HG03045 (cell line): ENCODE measurements at regions not wholly inside any gene's neighbourhood (a gene's known extent, or its start where the extent isn't known, plus 50 kb on each side); places are given as distances from the start of the nearest gene placed in this dataset.
"Not testable (repeated sequence)": the region's sequence is repeated elsewhere in the genome, so short reads cannot be mapped to it uniquely, and the experiment has no call there.

Source experiments
- ATAC-seq: cut with Tn5 transposase; IDR thresholded peaks from one replicate; pipeline ENCODE4 v1.9.1; 2021; ENCODE audit warnings: mild to moderate bottlenecking, moderate library complexity; ENCODE audit not compliant: unreplicated experiment

DNA sequence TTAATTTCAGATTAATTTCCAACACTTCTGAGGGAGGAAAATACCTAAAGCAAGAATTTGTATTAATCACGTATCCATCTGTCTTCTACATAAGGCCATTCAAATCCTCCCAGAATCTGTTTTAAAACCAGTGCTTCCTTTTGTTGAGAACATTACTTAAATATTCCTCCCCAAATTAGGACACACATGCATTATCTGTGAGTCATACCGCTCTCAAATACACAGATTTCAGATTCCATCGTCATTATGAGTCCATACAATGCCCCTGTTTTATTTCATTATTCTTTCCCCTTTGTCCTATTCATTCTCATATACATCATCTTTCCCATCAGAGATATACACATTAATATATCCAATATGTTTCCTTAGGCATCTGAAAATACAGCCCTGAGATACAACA, 57.3 kb upstream of the PRSS12 start:
- no peak for ATAC-seq

DNA sequence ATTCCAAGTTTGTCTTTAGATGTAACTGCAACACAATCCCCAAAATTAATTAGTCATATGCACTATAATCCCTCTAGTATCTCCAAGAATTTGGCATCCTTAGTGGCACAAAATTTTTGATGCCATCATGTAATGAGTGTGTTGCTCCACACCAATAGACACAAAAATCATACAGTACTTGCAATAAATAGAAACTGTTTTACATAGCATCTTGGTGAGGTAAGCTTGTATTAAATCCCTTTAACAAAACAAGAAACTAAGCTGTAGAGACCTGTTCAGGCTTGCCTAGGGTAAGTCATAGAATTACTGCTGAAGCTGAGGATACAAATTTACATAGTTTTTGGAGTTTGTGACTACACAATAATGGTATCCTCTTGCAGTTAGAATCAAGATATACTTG, 64.5 kb upstream of the PRSS12 start:
- no peak for ATAC-seq

DNA sequence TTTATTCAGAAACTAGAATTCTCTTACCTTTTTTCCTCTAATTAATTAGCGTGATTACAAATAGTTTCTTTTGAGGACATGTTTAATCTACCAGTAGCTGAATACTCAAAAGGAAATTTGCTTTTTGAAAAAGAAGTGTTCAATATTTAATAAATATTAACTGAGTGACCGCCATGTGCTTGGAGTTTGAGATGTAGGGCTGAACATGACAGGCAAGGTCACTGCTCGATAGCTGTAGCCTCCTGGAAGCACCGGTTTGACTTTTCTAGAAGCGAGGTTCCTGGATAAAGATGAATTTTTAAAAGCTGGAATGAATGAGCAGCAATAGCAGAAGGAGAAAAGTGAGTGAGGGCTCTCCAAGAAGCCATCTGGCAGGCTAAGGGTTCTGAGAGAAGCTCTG, 65.0 kb upstream of the PRSS12 start:
- ATAC-seq: not testable (repeated sequence)

DNA sequence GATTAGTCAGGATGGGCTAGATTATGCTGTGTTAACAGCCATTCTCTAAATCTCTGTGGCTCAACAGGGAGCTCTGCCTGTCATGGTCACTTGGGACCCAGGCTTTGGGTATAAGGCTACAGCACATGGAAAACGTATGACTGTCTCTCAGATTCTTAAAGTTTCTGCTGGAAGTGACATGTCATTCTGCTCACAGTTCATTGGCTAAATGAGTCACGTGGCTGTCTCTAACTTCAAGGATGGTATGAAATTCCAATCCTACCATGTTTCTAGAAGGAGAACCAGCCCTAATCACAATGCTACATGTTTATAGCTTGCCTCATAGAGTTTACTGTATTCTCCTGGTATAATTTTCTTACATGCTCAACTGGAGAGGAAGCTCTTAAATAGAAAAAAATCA, 65.6 kb upstream of the PRSS12 start:
- ATAC-seq: not testable (repeated sequence)

DNA sequence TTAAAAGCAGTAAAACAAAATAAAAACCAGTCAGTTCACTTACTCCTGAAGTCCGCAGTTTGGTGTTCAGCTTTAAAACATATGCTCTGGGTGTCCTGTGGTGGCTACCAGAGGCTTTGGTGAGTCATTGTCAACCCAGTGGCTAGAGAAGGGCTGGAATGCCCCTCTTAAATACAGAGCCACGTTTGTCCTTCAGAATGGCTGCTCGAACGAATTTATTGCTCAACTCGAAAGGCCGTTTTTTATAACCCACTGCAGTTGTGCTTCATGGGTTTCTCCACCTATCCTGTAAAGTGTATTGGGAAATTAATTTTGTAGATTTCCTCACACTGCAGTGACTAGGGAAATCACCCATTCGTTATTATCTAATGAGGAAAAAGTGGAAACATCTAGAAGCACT, 66.8 kb upstream of the PRSS12 start:
- ATAC-seq: not testable (repeated sequence)

DNA sequence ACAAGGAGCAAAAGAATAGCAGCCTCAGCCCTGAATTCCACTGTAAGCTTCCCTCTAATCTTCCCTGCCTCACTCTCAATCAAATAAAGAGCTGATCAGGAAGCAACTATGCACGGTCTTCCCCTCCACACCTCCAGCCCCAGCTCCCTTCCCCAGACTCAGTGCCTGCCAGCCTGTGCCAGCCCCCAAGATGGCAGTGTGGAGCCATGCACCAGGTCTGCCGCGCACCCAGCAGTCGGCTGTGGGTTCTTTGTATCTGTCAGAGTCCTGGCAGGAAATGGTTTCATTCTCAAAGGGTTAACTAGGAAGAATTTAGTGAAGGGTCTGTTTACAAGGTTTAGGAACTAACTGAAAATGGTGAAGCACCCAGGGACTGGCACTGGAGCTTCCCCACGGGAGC, 71.3 kb upstream of the PRSS12 start:
- ATAC-seq: not testable (repeated sequence)

DNA sequence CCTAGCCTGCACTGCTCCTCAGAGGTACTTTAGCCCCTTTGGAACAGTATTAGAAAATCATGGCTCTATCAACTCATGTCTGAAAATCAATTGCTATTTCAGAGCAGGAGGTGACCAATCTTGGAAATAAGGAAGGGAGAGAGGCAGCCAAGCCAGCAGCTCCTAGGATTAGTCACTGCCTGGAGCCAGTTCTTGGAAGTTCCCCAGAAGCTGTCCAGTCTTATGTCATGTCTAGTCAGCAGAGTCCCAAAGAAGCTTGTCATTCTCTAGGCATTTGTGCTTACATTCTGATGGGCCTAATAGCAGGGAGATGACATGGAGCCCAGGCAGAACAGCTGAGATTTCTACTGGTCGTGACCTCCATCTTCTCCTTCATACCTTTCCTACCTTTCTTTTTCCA, 76.1 kb upstream of the PRSS12 start:
- not testable (repeated sequence) for ATAC-seq

DNA sequence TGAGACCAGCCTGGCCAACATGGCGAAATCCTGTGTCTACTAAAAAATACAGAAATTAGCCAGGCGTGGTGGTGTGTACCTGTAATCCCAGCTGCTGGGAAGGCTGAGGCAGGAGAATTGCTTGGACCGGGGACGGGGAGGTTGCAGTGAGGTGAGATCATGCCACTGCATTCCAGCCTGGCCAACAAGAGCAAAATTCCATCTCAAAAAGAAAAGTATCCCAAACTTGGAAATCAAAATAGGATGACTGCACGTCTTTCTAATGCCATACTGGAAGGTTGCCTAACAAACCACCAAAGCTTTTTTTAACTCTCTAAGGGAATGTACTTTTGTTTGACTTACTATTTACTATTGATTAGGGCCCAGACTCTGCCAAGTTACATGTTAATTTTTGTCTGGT, 79.6 kb upstream of the PRSS12 start:
- ATAC-seq: not testable (repeated sequence)

DNA sequence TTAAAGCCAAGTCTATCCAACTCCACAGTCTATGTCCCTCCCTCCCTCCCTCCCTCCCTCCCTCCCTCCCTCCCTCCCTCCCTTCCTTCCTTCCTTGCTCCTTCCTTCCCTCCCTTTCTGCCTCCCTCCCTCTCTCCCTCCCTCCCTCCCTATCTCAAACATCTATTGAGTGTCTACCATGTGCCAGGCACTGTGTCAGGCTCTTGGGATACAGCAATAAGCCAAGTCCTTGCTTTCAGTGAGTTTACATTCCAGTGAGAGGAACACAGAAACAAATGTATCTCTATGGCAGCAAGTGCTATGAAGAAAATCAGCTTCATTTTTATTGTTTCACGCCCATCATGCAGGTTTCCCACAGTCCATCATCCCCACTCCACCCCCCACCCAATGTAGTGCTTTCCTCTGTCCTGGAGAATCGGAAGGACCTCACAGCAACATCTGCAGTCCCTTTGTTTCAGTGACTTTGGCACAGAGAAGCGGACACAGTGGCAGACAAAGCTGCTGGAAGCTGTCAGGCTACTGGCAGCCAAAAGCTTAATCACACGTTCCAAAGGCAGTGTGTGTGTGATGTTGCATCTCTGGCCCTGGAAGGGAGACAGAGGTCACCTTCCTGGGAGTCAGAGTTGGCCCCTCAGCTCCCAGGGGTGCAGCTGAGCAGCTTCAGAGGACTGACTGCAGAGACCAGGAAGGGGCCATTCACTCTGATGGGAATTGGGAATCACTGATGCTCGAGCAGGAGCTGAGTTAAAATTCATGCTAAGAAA, 81.0 kb upstream of the PRSS12 start:
- ATAC-seq: not testable (repeated sequence)

DNA sequence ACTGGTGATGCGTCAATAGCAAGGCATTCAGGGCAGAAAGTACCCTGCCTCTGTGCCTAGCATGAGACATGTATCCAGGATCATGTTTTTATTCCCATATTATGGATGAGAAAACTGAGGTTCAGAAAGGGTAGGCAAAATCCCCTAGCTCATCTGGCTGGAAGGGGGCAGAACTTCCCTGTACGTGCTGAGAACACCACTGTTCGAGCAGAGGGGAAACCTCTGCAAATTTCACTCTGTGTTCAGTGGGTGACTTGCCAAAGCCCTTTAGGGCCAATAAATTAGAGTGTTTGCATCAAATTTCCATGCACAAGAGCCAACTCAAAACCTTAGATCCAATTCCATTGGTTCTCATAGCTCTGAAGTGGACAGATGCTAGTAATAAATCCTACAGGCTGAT, 82.6 kb upstream of the PRSS12 start:
- ATAC-seq: not testable (repeated sequence)

DNA sequence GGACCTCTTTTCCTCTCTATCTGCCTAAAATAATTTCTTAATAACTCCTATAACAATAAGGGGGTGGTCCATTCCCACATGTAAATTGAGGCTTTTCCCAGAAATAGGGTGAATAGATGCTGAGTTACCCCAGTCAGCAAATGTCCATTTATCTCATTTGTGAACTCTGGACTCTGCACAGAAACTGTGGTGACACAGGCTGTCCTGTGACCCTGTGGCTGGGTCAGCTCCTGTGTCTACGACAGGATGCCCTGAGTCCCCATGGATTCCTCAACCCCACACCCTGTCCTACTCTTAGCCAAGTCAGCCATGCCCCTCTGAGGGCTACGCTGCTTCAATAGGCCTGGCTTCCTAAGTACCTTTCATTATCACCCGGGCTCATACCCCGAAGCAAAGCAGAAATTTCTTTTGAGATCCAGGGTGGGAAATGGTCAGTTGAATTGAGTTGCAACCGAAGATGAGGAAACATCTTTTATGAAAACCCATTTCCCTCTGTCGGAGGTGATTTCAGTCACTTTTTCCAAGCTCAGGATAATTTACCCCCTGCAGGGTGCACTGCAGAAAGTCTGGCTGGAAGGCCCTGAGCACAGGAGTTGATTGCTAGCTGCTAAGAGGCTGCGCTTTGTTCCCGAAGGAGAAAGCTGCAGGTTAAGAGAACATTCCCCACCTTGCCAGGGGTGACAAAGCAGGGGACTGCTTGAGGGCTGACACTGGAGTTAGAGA, 89.5 kb upstream of the PRSS12 start:
- not testable (repeated sequence) for ATAC-seq

DNA sequence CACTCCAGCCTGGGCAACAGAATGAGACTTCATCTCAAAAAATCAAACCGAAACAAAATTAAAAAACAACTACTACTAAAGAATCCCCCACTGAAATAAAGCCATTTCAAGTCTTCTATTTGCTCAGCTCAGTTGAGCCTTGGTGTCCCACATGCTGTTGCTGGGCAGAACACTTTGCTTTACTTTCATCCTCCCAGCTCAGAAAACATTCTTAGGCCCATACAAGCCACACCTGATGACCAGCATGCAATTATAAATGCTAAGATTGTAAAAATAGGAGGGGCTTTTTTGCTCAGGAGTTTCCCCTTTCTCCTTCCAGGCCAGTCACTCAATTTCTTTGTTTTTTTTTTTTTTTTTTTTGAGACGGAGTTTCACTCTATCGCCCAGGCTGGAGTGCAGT, 94.6 kb upstream of the PRSS12 start:
- not testable (repeated sequence) for ATAC-seq

DNA sequence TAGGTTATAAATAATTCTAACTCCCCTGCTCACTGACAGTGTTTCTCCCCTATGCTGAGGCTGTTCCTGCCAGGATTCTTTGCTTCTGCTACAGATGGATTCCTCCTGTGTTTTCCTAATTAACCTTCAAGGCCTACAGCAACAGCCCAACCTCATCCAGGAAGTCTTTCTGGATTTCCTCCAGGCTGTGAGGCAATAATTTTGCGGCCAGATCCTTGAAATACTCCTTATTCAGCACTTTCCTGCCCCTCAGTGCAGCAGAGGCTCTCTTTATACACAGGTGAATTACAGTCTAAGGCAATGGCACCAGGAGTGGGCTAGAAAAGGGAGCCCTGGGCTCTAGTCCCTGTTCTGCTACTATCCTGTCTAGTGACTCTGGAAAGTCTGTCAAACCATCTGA, 102.1 kb upstream of the PRSS12 start:
- not testable (repeated sequence) for ATAC-seq

DNA sequence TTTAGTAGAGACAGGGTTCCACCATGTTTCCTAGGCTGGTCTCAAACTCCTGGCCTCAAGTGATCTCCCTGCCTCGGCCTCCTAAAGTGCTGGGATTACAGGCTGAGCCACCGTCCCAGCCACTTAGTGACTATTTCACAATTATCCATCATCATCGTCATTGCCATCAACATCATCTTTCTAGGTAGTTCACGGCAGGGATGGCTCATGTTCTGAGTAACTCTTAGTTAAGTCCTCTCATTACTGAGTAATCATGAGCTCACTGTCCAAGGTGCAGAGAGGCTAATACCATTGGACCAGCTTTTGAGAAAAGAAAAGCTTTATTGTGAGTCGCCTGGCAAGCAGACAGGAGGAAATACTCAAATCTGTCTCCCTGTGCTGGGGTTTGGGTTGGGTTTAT, 108.6 kb upstream of the PRSS12 start:
- ATAC-seq: not testable (repeated sequence)

DNA sequence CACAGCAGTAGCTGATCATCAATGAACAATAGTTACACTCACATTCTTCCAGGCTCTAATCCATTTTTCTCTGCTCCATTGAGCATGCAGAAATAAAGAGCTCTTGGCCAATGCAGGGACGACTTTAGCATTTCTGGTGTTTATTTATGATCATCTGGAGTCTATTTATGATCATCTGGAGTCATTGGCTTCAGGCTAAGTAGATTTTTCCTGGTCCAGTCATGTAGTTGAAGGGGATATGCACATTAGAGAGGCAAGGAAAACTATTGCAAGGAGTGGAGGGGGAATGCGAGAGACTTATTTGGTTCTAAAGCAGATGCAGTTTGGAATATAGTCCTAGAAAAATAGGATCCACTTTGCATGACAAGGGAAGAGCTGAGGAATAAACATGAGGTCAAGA, 113.0 kb upstream of the PRSS12 start:
- ATAC-seq: not testable (repeated sequence)

DNA sequence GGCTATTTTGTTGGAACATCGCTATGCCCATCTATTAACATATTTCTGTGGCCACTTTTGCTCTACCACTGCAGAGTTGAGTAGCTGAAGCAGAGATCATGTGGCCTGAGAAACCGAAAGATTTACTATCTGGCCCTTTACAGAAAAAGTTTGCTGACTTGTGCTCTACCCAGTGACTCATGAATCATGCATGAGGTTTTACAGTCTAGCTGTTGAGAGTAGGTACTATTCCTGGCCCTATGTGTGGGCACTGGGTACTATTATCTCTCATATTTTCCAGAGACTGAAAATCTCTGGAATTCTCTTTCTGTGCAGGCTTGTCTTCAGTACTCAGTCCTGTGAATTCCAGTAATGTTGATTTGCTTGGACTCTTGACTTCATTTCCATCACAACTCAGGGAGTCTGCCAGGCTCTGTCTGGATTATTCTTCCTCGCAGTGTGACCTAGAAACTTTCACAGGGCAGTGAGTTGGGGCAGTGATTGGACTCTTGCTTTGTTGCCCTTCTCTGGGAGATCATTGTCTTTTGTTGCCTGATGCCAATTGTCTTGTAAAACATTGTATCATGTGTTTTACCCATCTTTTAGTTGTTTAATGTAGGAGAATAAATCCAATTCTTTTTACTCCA, 121.3 kb upstream of the PRSS12 start:
- not testable (repeated sequence) for ATAC-seq

DNA sequence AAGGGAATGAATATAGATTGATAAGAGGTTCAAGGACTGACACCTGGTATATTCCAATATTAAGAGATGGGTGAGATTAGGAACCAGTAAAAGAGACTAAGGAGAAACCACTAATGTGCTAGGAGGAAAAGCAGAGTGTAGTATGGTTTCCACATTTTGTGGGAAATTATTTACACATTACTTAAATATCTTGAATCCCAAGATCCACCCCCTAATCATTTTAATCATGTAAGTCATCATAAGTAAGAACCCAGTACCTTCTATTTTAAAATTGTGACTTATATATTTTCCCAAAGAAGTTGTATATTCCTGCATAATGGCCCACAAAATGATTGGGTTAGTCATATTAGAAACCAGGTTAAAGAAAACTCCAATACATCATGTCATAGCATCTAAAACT, 122.0 kb upstream of the PRSS12 start:
- ATAC-seq: not testable (repeated sequence)

DNA sequence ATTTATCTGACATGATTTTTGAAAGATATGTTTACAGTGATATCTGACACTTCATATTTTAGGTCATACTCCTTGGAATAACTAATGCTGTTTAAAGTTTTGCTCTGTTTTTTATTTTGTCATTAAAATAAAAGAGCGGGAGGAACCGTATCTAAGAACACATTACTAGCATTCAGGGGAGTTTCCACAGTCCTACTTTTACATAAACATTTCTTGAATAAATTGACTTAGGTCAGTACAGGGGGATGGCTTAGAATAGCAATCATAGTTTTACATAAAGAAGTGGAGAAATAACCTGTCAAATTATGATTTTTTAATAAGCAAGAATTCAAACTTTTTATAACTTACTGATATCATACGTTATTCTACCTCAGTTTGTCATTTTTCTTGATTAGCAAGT, 123.1 kb upstream of the PRSS12 start:
- not testable (repeated sequence) for ATAC-seq

DNA sequence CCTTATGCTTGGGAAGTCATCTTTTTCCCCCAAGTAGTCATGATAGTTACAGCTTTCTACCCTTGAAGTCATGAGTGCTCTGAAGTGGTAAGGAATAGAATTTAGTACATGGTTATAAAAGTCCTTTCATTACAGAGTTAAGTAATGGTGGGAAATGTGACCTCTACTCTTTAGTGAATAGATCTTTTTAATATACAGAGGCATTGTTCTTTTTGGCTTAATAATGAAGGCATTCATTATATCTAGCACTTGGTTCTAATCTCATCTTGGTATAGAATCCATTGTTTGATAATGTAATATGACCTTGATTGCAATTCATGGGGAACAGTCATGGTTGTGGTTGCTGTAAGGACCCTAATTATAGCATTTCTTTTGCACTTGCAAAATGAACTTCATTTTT, 125.0 kb upstream of the PRSS12 start:
- not testable (repeated sequence) for ATAC-seq

DNA sequence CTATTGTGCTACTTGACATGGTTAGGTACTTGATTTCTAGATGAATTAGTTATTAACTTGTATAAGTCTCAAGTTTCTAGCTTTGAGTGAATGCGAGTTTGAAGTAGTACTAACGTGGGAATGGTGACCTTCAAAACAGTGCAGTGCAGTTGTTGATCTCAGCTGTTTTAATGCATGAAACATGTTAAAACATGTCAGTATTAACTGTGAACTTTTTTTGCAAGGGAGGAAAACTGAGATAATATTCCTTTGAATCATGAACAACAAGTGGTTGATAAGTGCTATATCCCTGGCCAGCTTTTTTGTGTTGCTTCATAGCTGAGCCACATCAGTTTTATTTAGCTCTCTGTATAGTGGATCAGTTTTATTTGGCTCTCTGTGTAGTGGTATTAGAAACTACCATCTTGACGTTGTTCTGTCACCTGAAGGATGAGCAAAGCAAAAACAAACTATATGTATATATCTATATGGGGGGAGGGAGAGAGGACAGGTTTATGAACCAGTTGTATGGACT, 133.1 kb upstream of the PRSS12 start:
- not testable (repeated sequence) for ATAC-seq

DNA sequence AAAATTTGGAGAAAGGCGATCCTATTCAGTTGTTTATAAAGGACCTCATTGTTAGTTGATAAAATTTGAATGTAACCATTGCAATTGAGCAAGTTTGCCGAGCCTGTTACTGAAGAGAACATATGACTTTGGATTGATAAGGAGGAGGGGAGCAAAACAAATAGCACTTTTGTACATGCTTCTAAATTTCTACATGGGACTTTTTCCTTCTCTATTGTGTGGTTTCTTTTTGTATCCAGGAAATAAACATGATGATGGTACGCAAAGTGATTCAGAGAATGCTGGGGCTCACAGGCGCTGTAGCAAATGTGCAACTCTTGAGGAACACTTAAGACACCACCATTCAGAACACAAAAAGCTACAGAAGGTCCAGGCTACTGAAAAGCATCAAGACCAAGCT, 140.2 kb upstream of the PRSS12 start:
- not testable (repeated sequence) for ATAC-seq

DNA sequence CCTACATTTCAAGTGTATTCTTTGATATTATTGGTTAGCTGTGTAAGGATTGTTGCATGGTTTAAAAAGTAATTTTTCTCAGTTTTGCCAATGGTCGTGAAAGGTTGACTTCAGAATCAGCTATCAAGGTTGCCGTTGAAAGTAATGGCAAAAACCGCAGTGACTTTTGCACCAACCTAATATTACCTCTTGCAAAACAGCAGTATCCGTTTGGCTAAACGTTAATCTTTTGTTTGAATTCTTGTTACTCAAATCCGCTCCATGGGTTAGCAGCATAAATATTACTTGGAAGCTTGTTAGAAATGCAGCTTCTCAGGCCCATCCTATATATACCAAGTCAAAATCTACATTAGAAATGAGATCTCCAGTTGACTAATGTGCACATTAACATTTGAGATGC, 141.6 kb upstream of the PRSS12 start:
- ATAC-seq: not testable (repeated sequence)
